Spleen (tissue), 11 donors: ENCODE measurements at regions not wholly inside any gene's neighbourhood (a gene's known extent, or its start where the extent isn't known, plus 50 kb on each side); places are given as distances from the start of the nearest gene placed in this dataset.

Source experiments
- DNase-seq: peaks from one replicate; pipeline ENCODE4 v3.0.0-alpha.2; 2020
- H3K27ac ChIP-seq, 8 donors: fragments of 200-600 bp; sonication (generic) in 7 of 8; 1 replicate in 4 of 8; 2 replicates in 4 of 8; pipeline versions ENCODE4 v1.5.0 to v1.8.0; 2016 to 2021; ENCODE audit warnings: inconsistent platforms in 4 of 8, mild to moderate bottlenecking in 4 of 8, moderate library complexity in 1 of 8
- H3K27me3 ChIP-seq, 7 donors: fragments of 200-600 bp; sonication (generic) in 6 of 7; replicated peaks in 1 of 7; 1 replicate in 4 of 7; 2 replicates in 3 of 7; pipeline versions ENCODE4 v1.5.0 to v1.8.0; 2016 to 2021; ENCODE audit warnings: inconsistent platforms in 3 of 7, mild to moderate bottlenecking in 1 of 7
- H3K36me3 ChIP-seq, 6 donors: fragments of 200-600 bp; sonication (generic) in 5 of 6; 1 replicate in 4 of 6; 2 replicates in 2 of 6; pipeline versions ENCODE4 v1.5.0 to v1.8.0; 2016 to 2021; ENCODE audit warnings: inconsistent platforms in 2 of 6
- H3K4me1 ChIP-seq, 6 donors: fragments of 200-600 bp; sonication (generic) in 5 of 6; 1 replicate in 3 of 6; 2 replicates in 3 of 6; pipeline versions ENCODE4 v1.5.0 to v1.8.0; 2016 to 2021; ENCODE audit warnings: inconsistent platforms in 3 of 6
- H3K4me3 ChIP-seq, 8 donors: fragments of 200-600 bp; sonication (generic) in 7 of 8; 1 replicate in 4 of 8; 2 replicates in 4 of 8; pipeline versions ENCODE4 v1.5.0 to v1.8.0; 2016 to 2021; ENCODE audit warnings: inconsistent platforms in 4 of 8, mild to moderate bottlenecking in 4 of 8, moderate library complexity in 2 of 8
- H3K9me3 ChIP-seq, 8 donors: fragments of 200-600 bp; sonication (generic) in 7 of 8; 1 replicate in 4 of 8; 2 replicates in 4 of 8; pipeline versions ENCODE4 v1.5.0 to v1.8.0; 2016 to 2021; ENCODE audit warnings: inconsistent platforms in 4 of 8
- CTCF ChIP-seq, 11 experiments: fragments of 200-600 bp in 7 of 11; fragments of 450-650 bp in 4 of 11; sonication (generic) in 4 of 11; IDR thresholded peaks in 8 of 11; conservative IDR thresholded peaks in 3 of 11; 1 replicate in 7 of 11; 2 replicates in 4 of 11; pipeline versions ENCODE4 v1.4.0 to v1.8.0; 2016 to 2021; ENCODE audit warnings: antibody characterized with exemption in 11 of 11, inconsistent platforms in 4 of 11, mild to moderate bottlenecking in 1 of 11
- POLR2A ChIP-seq, 3 donors: fragments of 450-650 bp; IDR thresholded peaks; one replicate each; pipeline ENCODE4 v1.5.1; 2017; ENCODE audit warnings: antibody characterized with exemption in 3 of 3, mild to moderate bottlenecking in 1 of 3
- POLR2AphosphoS5 ChIP-seq, 3 donors: sonication (generic); formaldehyde crosslinking; IDR thresholded peaks; one replicate each; pipeline ENCODE4 v1.5.1; 2017; ENCODE audit warnings: antibody characterized with exemption in 3 of 3
- WGBS, 5 donors: extraction: QIAGEN DNeasy Blood & Tissue Kit in 3 of 5; methylation state at CpG; one replicate each; pipeline versions ENCODE4 v1.1.5 to v1.1.7; 2013 to 2018; 5-methylcytosine and 5-hydroxymethylcytosine counted together
- intact Hi-C: fragments of 100-400 bp; cut with DNase I; formaldehyde crosslinking; loops from one replicate; pipeline ENCODE4 v1.15.0; 2023; ENCODE audit warnings: low total_unique reads
- donor health status: healthy with polysubstance abuse.
- donor health status: DM: no; HTN: no; CAD: no; lungs with moderate emphysema.
- donor health status: DM: no; HTN: no; CAD: no.
- donor health status: Bipolar disorder and iron deficiency.
- donor health status: healthy.
- donor health status: DM: no; HTN: no; CAD: no.
- donor health status: DM: yes; HTN: yes; CAD: no.

- H3K9me3 ChIP-seq, result no peaks in the 10 kb centered on the region
- no peak for DNase-seq
- intact Hi-C loops, result no loop called here
- no peaks in the 10 kb centered on the region for H3K4me1 ChIP-seq
- no peak overlapping the region for H3K4me3 ChIP-seq
- H3K27ac ChIP-seq, result no peak overlapping the region
- H3K27me3 ChIP-seq, result peaks cover 0 to 9% (median 0%) of the 10 kb centered on the region in 7 donors
- H3K36me3 ChIP-seq, result no peaks in the 10 kb centered on the region
- WGBS, 5 donors, result 67 to 96% (median 79%) methylated on average over 3 of the region's 3 CpGs
- TF ChIP-seq POLR2AphosphoS5 (IDR thresholded peaks at IDR 0.05) (no peak), POLR2A (IDR thresholded peaks at IDR 0.05) (no peak), CTCF (IDR thresholded peaks at IDR 0.05 in 8 of 11, conservative IDR thresholded peaks at IDR 0.05 in 3 of 11) (no peak)
These were observed 62.7 kb upstream of the SLCO3A1 start for GRCh38 chr15:91790836-91791235.

GRCh38 chr15:91793771-91794170 is 59.7 kb upstream of the SLCO3A1 start:
- no peaks in the 10 kb centered on the region for H3K36me3 ChIP-seq
- peaks cover 0 to 8% (median 0%) of the 10 kb centered on the region in 7 donors for H3K27me3 ChIP-seq
- no peak for TF ChIP-seq POLR2A (IDR thresholded peaks at IDR 0.05)
- no peak for TF ChIP-seq CTCF (IDR thresholded peaks at IDR 0.05 in 8 of 11, conservative IDR thresholded peaks at IDR 0.05 in 3 of 11)
- TF ChIP-seq POLR2AphosphoS5 (IDR thresholded peaks at IDR 0.05), result no peak
- no peaks in the 10 kb centered on the region for H3K9me3 ChIP-seq
- no peak overlapping the region for H3K27ac ChIP-seq
- 90 to 98% (median 97%) methylated on average over 6 of the region's 6 CpGs for WGBS, 5 donors
- intact Hi-C loops, result no loop called here
- no peak overlapping the region for H3K4me3 ChIP-seq
- no peaks in the 10 kb centered on the region for H3K4me1 ChIP-seq
- no peak for DNase-seq

GRCh38 chr15:91795235-91795634 is 58.3 kb upstream of the SLCO3A1 start:
- intact Hi-C loops, result no loop called here
- DNase-seq, result no peak
- H3K4me3 ChIP-seq, result no peak overlapping the region
- 82 to 100% (median 85%) methylated on average over 1 of the region's 1 CpG for WGBS, 5 donors
- H3K4me1 ChIP-seq, result no peaks in the 10 kb centered on the region
- no peaks in the 10 kb centered on the region for H3K36me3 ChIP-seq
- H3K27me3 ChIP-seq, result no peaks in the 10 kb centered on the region
- H3K9me3 ChIP-seq, result no peaks in the 10 kb centered on the region
- no peak overlapping the region for H3K27ac ChIP-seq
- TF ChIP-seq POLR2A (IDR thresholded peaks at IDR 0.05) (no peak), POLR2AphosphoS5 (IDR thresholded peaks at IDR 0.05) (no peak), CTCF (IDR thresholded peaks at IDR 0.05 in 8 of 11, conservative IDR thresholded peaks at IDR 0.05 in 3 of 11) (no peak)

GRCh38 chr15:91801836-91802534 is 51.5 kb upstream of the SLCO3A1 start:
- WGBS, 5 donors, result 71 to 88% (median 82%) methylated on average over 9 of the region's 9 CpGs
- no peak for TF ChIP-seq CTCF (IDR thresholded peaks at IDR 0.05 in 8 of 11, conservative IDR thresholded peaks at IDR 0.05 in 3 of 11)
- TF ChIP-seq POLR2A (IDR thresholded peaks at IDR 0.05), result no peak
- TF ChIP-seq POLR2AphosphoS5 (IDR thresholded peaks at IDR 0.05), result no peak
- Histone ChIP-seq H3K27me3 (peaks cover 0 to 8% (median 0%) of the 10 kb centered on the region in 7 donors), H3K4me1 (no peaks in the 10 kb centered on the region), H3K36me3 (no peaks in the 10 kb centered on the region), H3K27ac (no peak overlapping the region), H3K9me3 (no peaks in the 10 kb centered on the region), H3K4me3 (no peak overlapping the region)
- no peak for DNase-seq
- intact Hi-C loops, result no loop called here
